H1 (cell line): ENCODE measurements at regions not wholly inside any gene's neighbourhood (a gene's known extent, or its start where the extent isn't known, plus 50 kb on each side); places are given as distances from the start of the nearest gene placed in this dataset.

Source experiments
- CHD7 ChIP-seq: fragments of 300-600 bp; sonication (generic); IDR thresholded peaks from 2 replicates; pipeline ENCODE4 v1.7.1; 2012; ENCODE audit warnings: low read length, moderate library complexity, mild to moderate bottlenecking, inconsistent platforms; ENCODE audit not compliant: insufficient replicate concordance

- no peak for TF ChIP-seq CHD7
Measured at GRCh38 chr4:188550296-188550695, 411.1 kb downstream of the TRIML1 start (continued).
